ENCODE measurements at regions not wholly inside any gene's neighbourhood (a gene's known extent, or its start where the extent isn't known, plus 50 kb on each side); places are given as distances from the start of the nearest gene placed in this dataset.

DNA sequence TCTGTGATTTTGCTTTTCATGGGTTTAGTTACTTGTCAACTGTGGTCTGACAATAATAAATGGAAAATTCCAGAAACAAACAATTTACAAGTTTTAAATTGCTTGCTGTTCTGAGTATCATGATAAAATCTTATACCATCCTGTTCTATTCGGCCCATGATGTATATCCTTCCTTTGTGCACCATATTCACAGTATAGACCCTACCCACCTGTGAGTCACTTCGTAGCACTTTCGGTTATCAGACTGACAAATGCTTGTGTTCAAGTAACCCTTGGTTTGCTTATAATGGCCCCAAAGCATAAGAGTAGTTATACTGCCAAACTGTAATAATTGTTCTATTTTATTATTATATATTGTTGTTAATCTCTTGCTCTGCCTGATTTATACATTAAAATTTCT lies 1183.4 kb upstream of the PCDH7 start:
- H3K36me3 ChIP-seq (ENCODE audit: control insufficient read depth in 1 of 2, insufficient read depth in 2 of 2, low read length in 2 of 2) = no peaks in the 10 kb centered on the region
- intact Hi-C loops (cut with micrococcal nuclease) = no loop called here
- ChIA-PET RAD21 (ENCODE audit: low non-redundant PET in 1 of 2, low total read pairs in 2 of 2, uncharacterized antibody in 2 of 2, unreplicated experiment in 2 of 2) (no interaction called here), CTCF (no interaction called here), POLR2A (no interaction called here)
- H3K79me2 ChIP-seq (ENCODE audit: insufficient read depth, low read length) = no peaks in the 10 kb centered on the region
- no peak overlapping the region for H3K4me3 ChIP-seq (replicated peaks in 1 of 2; ENCODE audit: low read depth in 1 of 2, low read length in 2 of 2)
- H3K9me2 ChIP-seq (ENCODE audit: insufficient read depth) = no peaks in the 10 kb centered on the region; the same call in 1 of the 2 replicates
- no peak overlapping the region for H3K9ac ChIP-seq (ENCODE audit: low read length)
- no peak overlapping the region for H3K4me2 ChIP-seq (ENCODE audit: low read length)
- no peak for DNase-seq (ENCODE audit: low read depth, low spot score)
- BruUV-seq (replicated peaks) = no TSS peak
- TF ChIP-seq EZH2 (IDR thresholded peaks at IDR 0.05) (no peak), MAX (IDR thresholded peaks at IDR 0.05) (no peak), JUND (IDR thresholded peaks at IDR 0.05) (no peak), TCF7L2 (IDR thresholded peaks at IDR 0.05; ENCODE audit: borderline replicate concordance, extremely low read depth, insufficient read depth, insufficient read length) (no peak), YY1 (IDR thresholded peaks at IDR 0.05; ENCODE audit: extremely low read depth, insufficient replicate concordance, low read depth, low read length) (no peak), SRF (IDR thresholded peaks at IDR 0.05; ENCODE audit: low read depth) (no peak), SIN3A (IDR thresholded peaks at IDR 0.05; ENCODE audit: low read depth) (no peak), POLR2AphosphoS5 (IDR thresholded peaks at IDR 0.05; ENCODE audit: low read depth, low read length) (no peak), RAD21 (IDR thresholded peaks at IDR 0.05; ENCODE audit: low read depth) (no peak), ZBTB33 (IDR thresholded peaks at IDR 0.05; ENCODE audit: extremely low read depth, insufficient replicate concordance, low read length) (no peak), FOSL1 (IDR thresholded peaks at IDR 0.05; ENCODE audit: low read depth) (no peak)
- no peak overlapping the region for H2AFZ ChIP-seq (ENCODE audit: low read depth, low read length, poor library complexity, severe bottlenecking)
- H3K4me1 ChIP-seq (ENCODE audit: control insufficient read depth in 1 of 2, insufficient read depth in 2 of 2, low read length in 2 of 2) = no peaks in the 10 kb centered on the region
- ATAC-seq = no peak
- H3K27me3 ChIP-seq (ENCODE audit: insufficient read depth, low read length) = no peaks in the 10 kb centered on the region
- no peak overlapping the region for H3K27ac ChIP-seq (ENCODE audit: low read depth, low read length)
- no peaks in the 10 kb centered on the region for H4K20me1 ChIP-seq (ENCODE audit: insufficient read depth)
- no peaks in the 10 kb centered on the region for H3K9me3 ChIP-seq (ENCODE audit: control insufficient read depth in 1 of 2, insufficient read depth in 1 of 2, low read depth in 1 of 2, low read length in 2 of 2)

Measured in HCT116 (cell line).